Activated CD4-positive, alpha-beta T cell treated with anti-CD3 and anti-CD28 coated beads, Interleukin-2, Interleukin-4, amounts not matched to agents 100 ng/mL and 50 ng/mL, durations not matched to agents 16 hours and 8 hours (primary cell): ENCODE measurements at regions not wholly inside any gene's neighbourhood (a gene's known extent, or its start where the extent isn't known, plus 50 kb on each side); places are given as distances from the start of the nearest gene placed in this dataset.

Experiments
- DNase-seq: peaks from one replicate; pipeline ENCODE4 v3.0.0-alpha.2; 2020; ENCODE audit warnings: low spot score

GRCh38 chr14:44712024-44712815, 205.1 kb upstream of the FSCB start:
- no peak for DNase-seq

- no peak for DNase-seq
Observed at GRCh38 chr14:44701563-44702263, 194.6 kb upstream of the FSCB start.

- no peak for DNase-seq
Observed at GRCh38 chr14:44700694-44701093, 193.6 kb upstream of the FSCB start.

- no peak for DNase-seq
Observed at GRCh38 chr14:44700184-44700583, 193.1 kb upstream of the FSCB start.

- no peak for DNase-seq
Observed at GRCh38 chr14:44699391-44699790, 192.3 kb upstream of the FSCB start.

- no peak for DNase-seq
Observed at GRCh38 chr14:44669496-44669895, 162.4 kb upstream of the FSCB start.

- DNase-seq: no peak
Observed at GRCh38 chr14:44663136-44663535, 156.1 kb upstream of the FSCB start.

GRCh38 chr14:44662250-44662891, 155.3 kb upstream of the FSCB start:
- no peak for DNase-seq

GRCh38 chr14:44658389-44658696, 151.3 kb upstream of the FSCB start:
- DNase-seq: no peak

- DNase-seq: no peak
Observed at GRCh38 chr14:44657696-44658388, 150.8 kb upstream of the FSCB start.

GRCh38 chr14:44657203-44657602, 150.1 kb upstream of the FSCB start:
- no peak for DNase-seq

GRCh38 chr14:44654591-44654990, 147.5 kb upstream of the FSCB start:
- DNase-seq: no peak

GRCh38 chr14:44653641-44654040, 146.6 kb upstream of the FSCB start:
- no peak for DNase-seq

- DNase-seq: no peak
Observed at GRCh38 chr14:44652640-44653039, 145.6 kb upstream of the FSCB start.

- DNase-seq: no peak
Observed at GRCh38 chr14:44649061-44649460, 142.0 kb upstream of the FSCB start.

- DNase-seq: no peak
Observed at GRCh38 chr14:44640416-44640815, 133.3 kb upstream of the FSCB start.

- no peak for DNase-seq
Observed at GRCh38 chr14:44639781-44640385, 132.8 kb upstream of the FSCB start.

GRCh38 chr14:44634692-44635091, 127.6 kb upstream of the FSCB start:
- no peak for DNase-seq

GRCh38 chr14:44626423-44626822, 119.3 kb upstream of the FSCB start:
- no peak for DNase-seq

GRCh38 chr14:44625098-44625497, 118.0 kb upstream of the FSCB start:
- no peak for DNase-seq

- DNase-seq: no peak
Observed at GRCh38 chr14:44620121-44621019, 113.3 kb upstream of the FSCB start.
